Spleen (tissue), 11 donors: ENCODE measurements at regions not wholly inside any gene's neighbourhood (a gene's known extent, or its start where the extent isn't known, plus 50 kb on each side); places are given as distances from the start of the nearest gene placed in this dataset.

Experiments used
- DNase-seq: peaks from one replicate; pipeline ENCODE4 v3.0.0-alpha.2; 2020
- H3K27ac ChIP-seq, 8 donors: fragments of 200-600 bp; sonication (generic) in 7 of 8; 1 replicate in 4 of 8; 2 replicates in 4 of 8; pipeline versions ENCODE4 v1.5.0 to v1.8.0; 2016 to 2021; ENCODE audit warnings: inconsistent platforms in 4 of 8, mild to moderate bottlenecking in 4 of 8, moderate library complexity in 1 of 8
- H3K27me3 ChIP-seq, 7 donors: fragments of 200-600 bp; sonication (generic) in 6 of 7; replicated peaks in 1 of 7; 1 replicate in 4 of 7; 2 replicates in 3 of 7; pipeline versions ENCODE4 v1.5.0 to v1.8.0; 2016 to 2021; ENCODE audit warnings: inconsistent platforms in 3 of 7, mild to moderate bottlenecking in 1 of 7
- H3K36me3 ChIP-seq, 6 donors: fragments of 200-600 bp; sonication (generic) in 5 of 6; 1 replicate in 4 of 6; 2 replicates in 2 of 6; pipeline versions ENCODE4 v1.5.0 to v1.8.0; 2016 to 2021; ENCODE audit warnings: inconsistent platforms in 2 of 6
- H3K4me1 ChIP-seq, 6 donors: fragments of 200-600 bp; sonication (generic) in 5 of 6; 1 replicate in 3 of 6; 2 replicates in 3 of 6; pipeline versions ENCODE4 v1.5.0 to v1.8.0; 2016 to 2021; ENCODE audit warnings: inconsistent platforms in 3 of 6
- H3K4me3 ChIP-seq, 8 donors: fragments of 200-600 bp; sonication (generic) in 7 of 8; 1 replicate in 4 of 8; 2 replicates in 4 of 8; pipeline versions ENCODE4 v1.5.0 to v1.8.0; 2016 to 2021; ENCODE audit warnings: inconsistent platforms in 4 of 8, mild to moderate bottlenecking in 4 of 8, moderate library complexity in 2 of 8
- H3K9me3 ChIP-seq, 8 donors: fragments of 200-600 bp; sonication (generic) in 7 of 8; 1 replicate in 4 of 8; 2 replicates in 4 of 8; pipeline versions ENCODE4 v1.5.0 to v1.8.0; 2016 to 2021; ENCODE audit warnings: inconsistent platforms in 4 of 8
- CTCF ChIP-seq, 11 experiments: fragments of 200-600 bp in 7 of 11; fragments of 450-650 bp in 4 of 11; sonication (generic) in 4 of 11; IDR thresholded peaks in 8 of 11; conservative IDR thresholded peaks in 3 of 11; 1 replicate in 7 of 11; 2 replicates in 4 of 11; pipeline versions ENCODE4 v1.4.0 to v1.8.0; 2016 to 2021; ENCODE audit warnings: antibody characterized with exemption in 11 of 11, inconsistent platforms in 4 of 11, mild to moderate bottlenecking in 1 of 11
- POLR2A ChIP-seq, 3 donors: fragments of 450-650 bp; IDR thresholded peaks; one replicate each; pipeline ENCODE4 v1.5.1; 2017; ENCODE audit warnings: antibody characterized with exemption in 3 of 3, mild to moderate bottlenecking in 1 of 3
- POLR2AphosphoS5 ChIP-seq, 3 donors: sonication (generic); formaldehyde crosslinking; IDR thresholded peaks; one replicate each; pipeline ENCODE4 v1.5.1; 2017; ENCODE audit warnings: antibody characterized with exemption in 3 of 3
- WGBS, 5 donors: extraction: QIAGEN DNeasy Blood & Tissue Kit in 3 of 5; methylation state at CpG; one replicate each; pipeline versions ENCODE4 v1.1.5 to v1.1.7; 2013 to 2018; 5-methylcytosine and 5-hydroxymethylcytosine counted together
- intact Hi-C: fragments of 100-400 bp; cut with DNase I; formaldehyde crosslinking; loops from one replicate; pipeline ENCODE4 v1.15.0; 2023; ENCODE audit warnings: low total_unique reads
- donor health status: healthy with polysubstance abuse.
- donor health status: DM: no; HTN: no; CAD: no; lungs with moderate emphysema.
- donor health status: DM: no; HTN: no; CAD: no.
- donor health status: Bipolar disorder and iron deficiency.
- donor health status: healthy.
- donor health status: DM: no; HTN: no; CAD: no.
- donor health status: DM: yes; HTN: yes; CAD: no.

GRCh38 chr12:65739606-65740005, 84.7 kb upstream of the HMGA2 start:
- no peak for DNase-seq
- Histone ChIP-seq H3K4me1 (peaks cover 0 to 29% (median 16%) of the 10 kb centered on the region in 6 donors), H3K9me3 (no peaks in the 10 kb centered on the region), H3K27ac (no peak overlapping the region), H3K36me3 (no peaks in the 10 kb centered on the region), H3K27me3 (peaks cover 0 to 51% (median 21%) of the 10 kb centered on the region in 7 donors), H3K4me3 (no peak overlapping the region)
- TF ChIP-seq POLR2A (IDR thresholded peaks at IDR 0.05) = no peak
- TF ChIP-seq POLR2AphosphoS5 (IDR thresholded peaks at IDR 0.05) = no peak
- no peak for TF ChIP-seq CTCF (IDR thresholded peaks at IDR 0.05 in 8 of 11, conservative IDR thresholded peaks at IDR 0.05 in 3 of 11)
- intact Hi-C loops = no loop called here
- 93 to 95% (median 94%) methylated on average over 4 of the region's 4 CpGs for WGBS, 5 donors

GRCh38 chr12:65740506-65740872, 83.8 kb upstream of the HMGA2 start:
- whole genome bisulfite sequencing, 5 donors = 9 to 17% (median 13%) methylated on average over 1 of the region's 1 CpG
- Histone ChIP-seq H3K27me3 (peaks cover 0 to 47% (median 22%) of the 10 kb centered on the region in 7 donors), H3K36me3 (no peaks in the 10 kb centered on the region), H3K4me1 (peaks cover 0 to 29% (median 16%) of the 10 kb centered on the region in 6 donors), H3K4me3 (peak overlapping the region in 4 of 8 donors; percentile 52 to 77 (median 55)), H3K27ac (no peak overlapping the region), H3K9me3 (no peaks in the 10 kb centered on the region)
- intact Hi-C loops = no loop called here
- DNase-seq = no peak
- no peak for TF ChIP-seq CTCF (IDR thresholded peaks at IDR 0.05 in 8 of 11, conservative IDR thresholded peaks at IDR 0.05 in 3 of 11)
- no peak for TF ChIP-seq POLR2AphosphoS5 (IDR thresholded peaks at IDR 0.05)
- no peak for TF ChIP-seq POLR2A (IDR thresholded peaks at IDR 0.05)

DNA sequence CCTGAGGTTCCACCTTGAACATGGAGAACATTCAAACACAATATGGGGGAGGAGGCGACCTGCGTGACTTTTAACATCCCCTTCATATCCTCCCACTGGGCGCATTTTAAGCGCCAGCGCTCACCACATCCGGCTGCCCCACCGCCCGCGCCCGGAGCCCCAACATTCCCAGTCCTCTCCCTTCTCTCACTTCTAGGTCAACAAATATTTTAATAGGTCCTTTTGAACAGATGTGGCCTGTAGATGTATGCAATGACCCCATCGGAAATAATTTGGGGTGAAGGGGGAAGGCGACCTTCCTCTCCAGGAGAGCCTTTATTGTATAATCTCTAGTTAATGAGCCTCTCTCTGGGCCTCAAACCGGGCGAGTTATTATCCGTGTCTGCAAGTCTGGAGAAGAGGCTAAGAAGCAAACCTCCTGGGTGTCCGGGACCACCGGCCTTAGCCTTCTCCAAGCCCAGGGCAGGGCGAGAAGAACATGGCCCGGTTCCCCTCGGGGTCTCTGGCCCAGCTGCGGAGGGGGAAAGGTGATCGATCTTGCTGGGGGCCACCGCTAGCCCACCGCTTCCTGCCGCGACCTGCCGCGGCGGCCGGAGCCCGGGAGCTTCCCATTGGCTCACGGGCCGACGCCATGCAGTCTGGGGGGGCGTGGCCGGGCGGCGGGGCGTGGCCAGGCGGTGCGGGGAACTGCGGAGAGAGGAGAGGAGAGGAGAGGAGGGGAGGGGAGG, 83.2 kb upstream of the HMGA2 start:
- H3K27me3 ChIP-seq = peaks cover 0 to 52% (median 22%) of the 10 kb centered on the region in 7 donors
- no peak overlapping the region for H3K27ac ChIP-seq
- DNase-seq = peak; percentile 76
- H3K9me3 ChIP-seq = no peaks in the 10 kb centered on the region
- no peaks in the 10 kb centered on the region for H3K36me3 ChIP-seq
- intact Hi-C loops = no loop called here
- 4 to 10% (median 5%) methylated on average over 31 to 42 of the region's 42 CpGs for WGBS, 5 donors
- H3K4me1 ChIP-seq = peaks cover 0 to 29% (median 16%) of the 10 kb centered on the region in 6 donors
- TF ChIP-seq CTCF (IDR thresholded peaks at IDR 0.05 in 8 of 11, conservative IDR thresholded peaks at IDR 0.05 in 3 of 11) = no peak
- no peak for TF ChIP-seq POLR2A (IDR thresholded peaks at IDR 0.05)
- TF ChIP-seq POLR2AphosphoS5 (IDR thresholded peaks at IDR 0.05) = no peak
- H3K4me3 ChIP-seq = peak overlapping the region; percentile 47 to 77 (median 53)

GRCh38 chr12:65741656-65742017, 82.6 kb upstream of the HMGA2 start:
- H3K27me3 ChIP-seq = peaks cover 0 to 57% (median 22%) of the 10 kb centered on the region in 7 donors
- H3K4me3 ChIP-seq = peak overlapping the region; percentile 47 to 77 (median 53)
- TF ChIP-seq POLR2A (IDR thresholded peaks at IDR 0.05) = no peak
- TF ChIP-seq POLR2AphosphoS5 (IDR thresholded peaks at IDR 0.05) = no peak
- TF ChIP-seq CTCF (IDR thresholded peaks at IDR 0.05 in 8 of 11, conservative IDR thresholded peaks at IDR 0.05 in 3 of 11) = no peak
- peaks cover 0 to 29% (median 16%) of the 10 kb centered on the region in 6 donors for H3K4me1 ChIP-seq
- WGBS, 5 donors = 0 to 2% (median 2%) methylated on average over 13 to 35 of the region's 35 CpGs
- no peaks in the 10 kb centered on the region for H3K9me3 ChIP-seq
- H3K27ac ChIP-seq = no peak overlapping the region
- DNase-seq = no peak
- intact Hi-C loops = no loop called here
- no peaks in the 10 kb centered on the region for H3K36me3 ChIP-seq
